ENCODE measurements at regions not wholly inside any gene's neighbourhood (a gene's known extent, or its start where the extent isn't known, plus 50 kb on each side); places are given as distances from the start of the nearest gene placed in this dataset.

DNA sequence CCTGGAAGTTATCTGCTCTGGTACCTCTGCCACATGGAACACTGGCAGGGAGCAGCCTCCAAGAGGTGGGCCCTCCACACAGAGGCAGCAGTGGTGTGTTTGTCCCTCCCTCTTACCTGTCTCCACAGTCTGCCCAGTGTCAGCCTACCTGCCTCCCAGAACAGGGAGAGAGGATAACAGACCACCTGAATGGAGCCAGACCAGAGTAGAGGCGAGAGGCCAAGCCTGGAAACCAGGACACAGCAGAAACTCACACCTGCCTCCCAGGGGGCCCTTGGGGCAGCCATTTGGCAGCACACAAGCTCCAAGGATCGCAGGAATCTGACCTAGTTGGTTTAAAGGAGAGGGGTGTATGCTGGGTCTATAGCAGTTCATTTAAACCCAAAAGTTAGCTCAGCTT, 100.2 kb upstream of the ZNF366 start:
- H3K27ac ChIP-seq = no peak overlapping the region
- no peaks in the 10 kb centered on the region for H3K36me3 ChIP-seq
- H3K9me3 ChIP-seq = no peaks in the 10 kb centered on the region
- no peak for ATAC-seq
- H3K27me3 ChIP-seq = no peaks in the 10 kb centered on the region
- no peak overlapping the region for H3K4me3 ChIP-seq
- WGBS, 2 donors (ENCODE audit: low coverage in 1 of 2) = 80% methylated on average over 1 of the region's 2 CpGs; no CpG with 5 or more reads in 1 of the 2 donors
- TF ChIP-seq, protein P1, sequence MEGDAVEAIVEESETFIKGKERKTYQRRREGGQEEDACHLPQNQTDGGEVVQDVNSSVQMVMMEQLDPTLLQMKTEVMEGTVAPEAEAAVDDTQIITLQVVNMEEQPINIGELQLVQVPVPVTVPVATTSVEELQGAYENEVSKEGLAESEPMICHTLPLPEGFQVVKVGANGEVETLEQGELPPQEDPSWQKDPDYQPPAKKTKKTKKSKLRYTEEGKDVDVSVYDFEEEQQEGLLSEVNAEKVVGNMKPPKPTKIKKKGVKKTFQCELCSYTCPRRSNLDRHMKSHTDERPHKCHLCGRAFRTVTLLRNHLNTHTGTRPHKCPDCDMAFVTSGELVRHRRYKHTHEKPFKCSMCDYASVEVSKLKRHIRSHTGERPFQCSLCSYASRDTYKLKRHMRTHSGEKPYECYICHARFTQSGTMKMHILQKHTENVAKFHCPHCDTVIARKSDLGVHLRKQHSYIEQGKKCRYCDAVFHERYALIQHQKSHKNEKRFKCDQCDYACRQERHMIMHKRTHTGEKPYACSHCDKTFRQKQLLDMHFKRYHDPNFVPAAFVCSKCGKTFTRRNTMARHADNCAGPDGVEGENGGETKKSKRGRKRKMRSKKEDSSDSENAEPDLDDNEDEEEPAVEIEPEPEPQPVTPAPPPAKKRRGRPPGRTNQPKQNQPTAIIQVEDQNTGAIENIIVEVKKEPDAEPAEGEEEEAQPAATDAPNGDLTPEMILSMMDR (IDR thresholded peaks at IDR 0.05) = no peak
- TF ChIP-seq EP300 (IDR thresholded peaks at IDR 0.05) = no peak
- H3K4me1 ChIP-seq = peaks cover 0 to 12% (median 0%) of the 10 kb centered on the region in 3 donors

DNA sequence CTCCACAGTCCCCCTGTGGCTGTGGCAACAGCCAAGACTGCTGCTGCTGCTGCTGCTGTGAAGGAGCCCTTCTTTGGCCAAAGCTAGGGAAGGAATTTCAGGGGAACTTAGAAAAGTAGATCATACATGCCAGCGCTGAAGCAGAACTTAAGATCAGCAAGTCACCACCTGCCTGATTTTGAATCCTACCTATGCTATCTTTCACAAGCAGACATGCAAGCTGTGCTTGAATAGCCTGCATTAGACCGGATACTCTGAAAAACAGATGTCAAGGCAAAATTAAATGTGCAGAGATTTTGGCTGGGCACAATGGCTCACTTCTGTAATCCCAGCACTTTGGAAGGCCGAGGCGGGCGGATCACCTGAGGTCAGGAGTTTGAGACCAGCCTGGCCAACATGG, 99.3 kb upstream of the ZNF366 start:
- WGBS, 2 donors (ENCODE audit: low coverage in 1 of 2) = no CpG with 5 or more reads among the region's 5 CpGs
- no peak for TF ChIP-seq POLR2AphosphoS5 (IDR thresholded peaks at IDR 0.05)
- TF ChIP-seq, protein P1 (IDR thresholded peaks at IDR 0.05) = no peak
- no peak for TF ChIP-seq EP300 (IDR thresholded peaks at IDR 0.05)
- Histone ChIP-seq H3K4me3 (no peak overlapping the region), H3K27me3 (no peaks in the 10 kb centered on the region), H3K27ac (no peak overlapping the region), H3K4me1 (peaks cover 0 to 10% (median 0%) of the 10 kb centered on the region in 3 donors), H3K36me3 (no peaks in the 10 kb centered on the region), H3K9me3 (no peaks in the 10 kb centered on the region)
- ATAC-seq = no peak

DNA sequence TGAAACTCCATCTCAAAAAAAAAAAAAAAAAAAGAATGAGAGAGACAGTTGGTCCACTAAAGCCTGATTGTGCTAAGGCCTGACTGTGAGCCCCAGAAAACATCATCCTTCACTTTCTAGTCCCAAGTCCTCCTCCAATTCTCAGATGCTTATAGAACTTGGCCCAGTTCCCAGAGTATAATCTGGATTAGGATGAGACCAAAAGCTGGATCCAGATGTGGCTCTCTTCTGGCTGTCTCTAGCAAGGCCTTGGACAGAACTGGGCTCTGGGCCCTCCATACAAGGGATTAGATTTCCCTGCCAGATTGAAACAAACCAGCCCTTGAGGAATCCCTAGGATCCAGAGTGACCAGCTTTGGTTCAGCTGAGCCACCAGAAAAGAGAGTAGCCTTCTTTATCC, 98.4 kb upstream of the ZNF366 start:
- no peak for ATAC-seq
- TF ChIP-seq, protein P1 (IDR thresholded peaks at IDR 0.05) = no peak
- TF ChIP-seq POLR2AphosphoS5 (IDR thresholded peaks at IDR 0.05) = no peak
- TF ChIP-seq EP300 (IDR thresholded peaks at IDR 0.05) = no peak
- no peak for TF ChIP-seq POLR2A (IDR thresholded peaks at IDR 0.05)
- no peaks in the 10 kb centered on the region for H3K9me3 ChIP-seq
- H3K4me3 ChIP-seq = no peak overlapping the region
- H3K36me3 ChIP-seq = no peaks in the 10 kb centered on the region
- no peak overlapping the region for H3K27ac ChIP-seq
- H3K4me1 ChIP-seq = peaks cover 0 to 1% (median 0%) of the 10 kb centered on the region in 3 donors
- H3K27me3 ChIP-seq = no peaks in the 10 kb centered on the region

DNA sequence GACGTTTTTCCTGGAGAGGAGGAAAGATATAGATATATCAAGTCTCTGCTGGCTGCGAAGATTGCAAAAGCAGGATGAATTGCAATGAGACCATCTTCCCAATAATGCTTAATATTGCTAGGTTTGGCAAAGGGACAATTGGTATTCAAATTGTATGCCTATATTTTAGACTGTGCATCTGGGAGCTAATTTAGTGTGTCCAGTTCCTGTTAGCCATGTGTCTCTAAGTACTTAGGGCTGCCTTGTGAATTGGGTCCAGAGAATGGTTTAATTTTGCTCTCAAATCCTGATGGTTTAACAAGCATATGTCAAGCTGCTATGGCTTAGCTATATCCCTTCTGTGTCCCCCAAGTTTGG, 97.6 kb upstream of the ZNF366 start:
- Histone ChIP-seq H3K4me1 (no peaks in the 10 kb centered on the region), H3K27ac (no peak overlapping the region), H3K27me3 (no peaks in the 10 kb centered on the region), H3K36me3 (no peaks in the 10 kb centered on the region), H3K4me3 (no peak overlapping the region), H3K9me3 (peaks cover 0 to 1% (median 0%) of the 10 kb centered on the region in 3 donors)
- TF ChIP-seq POLR2A (IDR thresholded peaks at IDR 0.05) (no peak), POLR2AphosphoS5 (IDR thresholded peaks at IDR 0.05) (no peak), EP300 (IDR thresholded peaks at IDR 0.05) (no peak)
- TF ChIP-seq, protein P1 (IDR thresholded peaks at IDR 0.05) = no peak
- ATAC-seq = no peak
- WGBS, 2 donors (ENCODE audit: low coverage in 1 of 2) = 50 to 76% methylated on average over 1 to 2 of the region's 2 CpGs

DNA sequence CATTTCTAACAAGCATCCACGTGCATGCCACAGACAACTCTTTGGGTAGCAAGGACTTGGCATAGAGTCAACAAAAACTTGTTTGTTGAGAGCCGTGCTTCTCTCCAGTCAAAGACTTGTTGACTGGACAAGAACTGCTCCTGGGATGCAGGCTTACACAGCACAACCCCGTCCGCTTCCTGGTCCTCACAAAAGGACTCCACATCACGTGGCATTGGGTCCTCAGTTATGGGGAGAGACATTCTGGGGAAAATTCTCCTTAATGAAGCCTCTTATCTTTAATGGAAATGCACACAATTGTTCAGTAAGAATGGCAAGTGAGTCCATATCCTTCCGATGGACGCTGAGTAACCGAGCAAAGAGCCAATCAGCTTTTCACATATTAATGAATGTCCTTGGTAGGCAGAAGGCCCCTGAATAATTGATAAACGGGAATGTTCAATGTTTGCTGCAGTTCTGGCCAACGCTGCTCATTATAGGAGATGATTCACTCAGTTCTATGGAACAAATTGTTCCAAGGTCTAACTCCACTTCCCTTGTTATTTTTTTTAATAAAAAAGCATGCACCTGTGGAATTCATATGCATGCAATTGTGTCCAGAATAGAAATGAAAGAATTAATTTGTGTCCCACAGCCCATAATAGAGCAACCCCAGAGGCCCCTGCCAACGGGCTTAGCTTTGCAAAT, 97.0 kb upstream of the ZNF366 start:
- Histone ChIP-seq H3K27me3 (no peaks in the 10 kb centered on the region), H3K4me3 (no peak overlapping the region), H3K27ac (no peak overlapping the region), H3K9me3 (peaks cover 0 to 6% (median 0%) of the 10 kb centered on the region in 3 donors), H3K36me3 (no peaks in the 10 kb centered on the region), H3K4me1 (no peaks in the 10 kb centered on the region)
- peak; percentile 40 for ATAC-seq
- 61 to 73% methylated on average over 6 to 8 of the region's 11 CpGs for WGBS, 2 donors (ENCODE audit: low coverage in 1 of 2)
- TF ChIP-seq, protein P1 (IDR thresholded peaks at IDR 0.05) = no peak
- no peak for TF ChIP-seq EP300 (IDR thresholded peaks at IDR 0.05)
- TF ChIP-seq POLR2A (IDR thresholded peaks at IDR 0.05) = no peak
- no peak for TF ChIP-seq POLR2AphosphoS5 (IDR thresholded peaks at IDR 0.05)

Measured in gastroesophageal sphincter (tissue), 4 donors.